ENCODE measurements at regions not wholly inside any gene's neighbourhood (a gene's known extent, or its start where the extent isn't known, plus 50 kb on each side); places are given as distances from the start of the nearest gene placed in this dataset.

DNA sequence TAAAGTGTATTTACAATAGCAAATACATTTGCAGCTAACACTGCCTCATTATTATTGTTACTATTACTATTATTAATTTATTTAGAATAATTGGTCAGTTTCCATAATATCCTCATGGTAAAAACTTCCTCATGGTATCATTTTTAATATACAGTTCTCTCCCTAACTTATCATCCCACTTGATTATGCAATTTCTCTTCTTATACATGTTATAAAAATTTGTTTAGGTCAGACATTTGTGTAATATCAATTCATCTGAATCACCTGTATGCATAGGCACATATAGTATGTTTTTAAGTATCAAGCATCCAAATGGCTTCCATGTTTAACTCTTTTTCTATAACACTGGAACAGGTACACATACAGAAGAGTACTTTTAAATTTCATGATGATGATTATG, 210.8 kb upstream of the STARD13 start:
- CTCF ChIA-PET = no interaction called here
- peaks cover 4 to 14% of the 10 kb centered on the region in 2 donors for H3K27me3 Mint-ChIP-seq
- no peaks in the 10 kb centered on the region for H3K9me3 Mint-ChIP-seq
- no peak overlapping the region for H3K27ac Mint-ChIP-seq
- peaks cover 0 to 4% (median 0%) of the 10 kb centered on the region in 3 donors for H3K4me1 Mint-ChIP-seq
- H3K4me3 Mint-ChIP-seq = no peak overlapping the region
- no peak for ATAC-seq (replicated peaks in 1 of 4)
- Histone ChIP-seq H3K4me3 (ENCODE audit: control insufficient read depth in 1 of 2, extremely low read depth in 1 of 2, low read length in 1 of 2) (no peak overlapping the region), H3K27ac (ENCODE audit: low read length) (no peak overlapping the region), H3K9me3 (no peaks in the 10 kb centered on the region), H3K4me1 (ENCODE audit: control insufficient read depth in 1 of 2, extremely low read depth in 1 of 2, insufficient read depth in 2 of 2, low read length in 2 of 2) (no peaks in the 10 kb centered on the region), H3K36me3 (ENCODE audit: control insufficient read depth in 2 of 2, extremely low read depth in 1 of 2, insufficient read depth in 1 of 2, low read length in 1 of 2) (no peaks in the 10 kb centered on the region), H3K27me3 (replicated peaks in 1 of 2; ENCODE audit: control insufficient read depth in 2 of 2, extremely low read depth in 1 of 2, insufficient read depth in 2 of 2, low read length in 1 of 2) (no peaks in the 10 kb centered on the region)
- POLR2A ChIA-PET = no interaction called here
- H3K36me3 Mint-ChIP-seq = no peaks in the 10 kb centered on the region
- no peak for DNase-seq

DNA sequence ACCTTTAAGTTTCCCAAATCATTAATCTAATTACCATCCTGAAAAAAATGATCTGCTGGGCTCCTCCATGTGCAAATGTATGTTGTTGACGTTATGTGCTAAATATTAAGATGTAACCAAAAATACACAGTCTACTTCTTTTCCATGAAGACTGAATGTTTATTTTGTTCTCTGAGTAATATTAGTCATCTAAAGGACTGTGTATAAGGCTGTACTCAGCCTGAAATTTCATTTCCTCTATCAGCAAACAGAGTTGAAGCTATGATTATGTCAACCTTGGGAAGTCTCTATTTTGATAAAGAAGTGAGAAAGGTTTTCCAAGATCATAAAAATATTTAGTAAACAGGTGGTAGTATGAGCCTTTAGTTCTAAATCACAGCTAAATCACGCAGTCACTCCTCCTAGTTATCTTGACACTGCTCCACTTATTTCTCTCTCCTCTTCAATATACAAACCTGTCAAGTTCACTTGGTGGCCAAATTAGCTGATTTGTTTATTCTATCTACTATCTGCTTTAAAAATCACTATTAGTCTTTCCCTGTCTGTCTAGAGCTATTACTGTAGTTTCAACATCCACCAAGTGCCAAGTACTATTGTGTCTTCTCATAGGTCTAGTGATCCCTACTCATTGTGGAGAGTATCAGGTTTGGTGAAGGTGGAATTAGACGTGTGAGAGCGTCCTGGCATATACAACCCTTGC, 211.7 kb upstream of the STARD13 start:
- ChIA-PET CTCF (no interaction called here), POLR2A (no interaction called here)

DNA sequence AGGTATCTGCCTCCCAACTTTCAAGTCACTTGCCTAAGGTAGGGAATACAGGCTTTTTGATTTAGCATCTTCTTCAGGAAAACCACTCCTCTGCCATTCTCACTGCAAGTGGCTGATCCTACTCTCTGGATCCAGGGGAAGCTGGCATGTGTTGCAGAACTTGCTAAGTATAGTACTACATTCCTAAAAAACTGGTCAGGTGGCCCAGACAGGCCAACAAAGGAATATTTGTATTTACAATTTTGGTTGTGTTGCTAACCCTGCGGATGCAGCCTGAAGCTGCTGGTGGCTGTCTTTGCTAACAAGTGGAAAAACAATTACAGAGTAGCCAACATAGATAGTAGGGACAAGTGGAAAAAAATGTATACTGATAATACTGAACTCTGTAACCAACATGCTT, 222.5 kb upstream of the STARD13 start:
- ChIA-PET CTCF (no interaction called here), POLR2A (no interaction called here)
- Histone ChIP-seq H3K27ac (ENCODE audit: low read length) (no peak overlapping the region), H3K4me3 (ENCODE audit: control insufficient read depth in 1 of 2, extremely low read depth in 1 of 2, low read length in 1 of 2) (no peak overlapping the region), H3K27me3 (replicated peaks in 1 of 2; ENCODE audit: control insufficient read depth in 2 of 2, extremely low read depth in 1 of 2, insufficient read depth in 2 of 2, low read length in 1 of 2) (no peaks in the 10 kb centered on the region), H3K4me1 (ENCODE audit: control insufficient read depth in 1 of 2, extremely low read depth in 1 of 2, insufficient read depth in 2 of 2, low read length in 2 of 2) (no peaks in the 10 kb centered on the region), H3K36me3 (ENCODE audit: control insufficient read depth in 2 of 2, extremely low read depth in 1 of 2, insufficient read depth in 1 of 2, low read length in 1 of 2) (no peaks in the 10 kb centered on the region), H3K9me3 (no peaks in the 10 kb centered on the region)
- DNase-seq = no peak
- H3K9me3 Mint-ChIP-seq = no peaks in the 10 kb centered on the region
- no peaks in the 10 kb centered on the region for H3K36me3 Mint-ChIP-seq
- peaks cover 8 to 13% of the 10 kb centered on the region in 2 donors for H3K27me3 Mint-ChIP-seq
- no peak overlapping the region for H3K4me3 Mint-ChIP-seq
- no peak for ATAC-seq (replicated peaks in 1 of 4)
- WGBS (ENCODE audit: insufficient coverage) = no CpG with 5 or more reads among the region's 1 CpG
- no peak overlapping the region for H3K27ac Mint-ChIP-seq
- H3K4me1 Mint-ChIP-seq = no peaks in the 10 kb centered on the region

More for the DNA sequence above, 211.7 kb upstream of the STARD13 start:
- Mint-ChIP-seq H3K4me1 (peaks cover 0 to 4% (median 0%) of the 10 kb centered on the region in 3 donors), H3K36me3 (no peaks in the 10 kb centered on the region), H3K4me3 (no peak overlapping the region), H3K9me3 (peaks cover 0 to 4% (median 0%) of the 10 kb centered on the region in 3 donors), H3K27me3 (peaks cover 12 to 22% of the 10 kb centered on the region in 2 donors), H3K27ac (no peak overlapping the region)
- ATAC-seq (replicated peaks in 1 of 4) = no peak
- no peak overlapping the region for H3K27ac ChIP-seq (ENCODE audit: low read length)
- WGBS (ENCODE audit: insufficient coverage) = 100% methylated on average over 1 of the region's 4 CpGs
- H3K9me3 ChIP-seq = no peaks in the 10 kb centered on the region
- no peaks in the 10 kb centered on the region for H3K4me1 ChIP-seq (ENCODE audit: control insufficient read depth in 1 of 2, extremely low read depth in 1 of 2, insufficient read depth in 2 of 2, low read length in 2 of 2)
- no peaks in the 10 kb centered on the region for H3K36me3 ChIP-seq (ENCODE audit: control insufficient read depth in 2 of 2, extremely low read depth in 1 of 2, insufficient read depth in 1 of 2, low read length in 1 of 2)
- H3K4me3 ChIP-seq (ENCODE audit: control insufficient read depth in 1 of 2, extremely low read depth in 1 of 2, low read length in 1 of 2) = no peak overlapping the region
- DNase-seq = no peak
- H3K27me3 ChIP-seq (replicated peaks in 1 of 2; ENCODE audit: control insufficient read depth in 2 of 2, extremely low read depth in 1 of 2, insufficient read depth in 2 of 2, low read length in 1 of 2) = no peaks in the 10 kb centered on the region

DNA sequence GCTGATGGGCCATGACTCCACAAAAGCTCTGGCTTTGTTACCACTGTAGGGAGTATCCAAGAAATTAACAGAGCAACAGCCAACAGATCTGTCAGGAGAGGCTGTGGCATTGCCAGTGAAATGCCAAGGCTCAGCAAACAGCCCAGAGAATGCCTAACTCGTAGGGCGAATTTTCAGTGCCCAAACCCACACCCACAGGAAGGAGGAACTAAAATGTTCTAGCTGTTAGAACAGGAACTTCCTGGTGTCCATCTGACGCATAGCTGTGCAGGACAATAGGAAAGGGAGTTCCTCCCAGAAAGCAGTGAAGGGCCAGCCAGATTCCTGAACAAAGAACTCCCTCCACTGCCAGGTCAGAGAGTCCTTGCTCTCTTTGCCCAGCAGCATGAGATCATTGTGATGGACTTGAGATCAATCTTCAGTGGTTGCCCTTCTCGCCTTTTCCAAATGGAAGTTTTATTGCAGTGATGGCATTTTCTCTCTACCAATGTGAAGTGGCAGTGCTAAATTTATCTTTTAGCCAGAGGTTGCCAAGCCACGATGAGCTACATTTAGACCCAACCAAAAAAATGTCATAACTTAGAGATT, 224.2 kb upstream of the STARD13 start:
- Mint-ChIP-seq H3K9me3 (no peaks in the 10 kb centered on the region), H3K27me3 (peaks cover 5 to 9% of the 10 kb centered on the region in 2 donors), H3K4me1 (no peaks in the 10 kb centered on the region), H3K4me3 (no peak overlapping the region), H3K27ac (no peak overlapping the region), H3K36me3 (no peaks in the 10 kb centered on the region)
- POLR2A ChIA-PET = no interaction called here
- no peak for ATAC-seq (replicated peaks in 1 of 4)
- Histone ChIP-seq H3K27ac (ENCODE audit: low read length) (no peak overlapping the region), H3K27me3 (replicated peaks in 1 of 2; ENCODE audit: control insufficient read depth in 2 of 2, extremely low read depth in 1 of 2, insufficient read depth in 2 of 2, low read length in 1 of 2) (peaks cover 0 to 4% of the 10 kb centered on the region in 2 experiments), H3K4me1 (ENCODE audit: control insufficient read depth in 1 of 2, extremely low read depth in 1 of 2, insufficient read depth in 2 of 2, low read length in 2 of 2) (no peaks in the 10 kb centered on the region), H3K36me3 (ENCODE audit: control insufficient read depth in 2 of 2, extremely low read depth in 1 of 2, insufficient read depth in 1 of 2, low read length in 1 of 2) (no peaks in the 10 kb centered on the region), H3K9me3 (no peaks in the 10 kb centered on the region), H3K4me3 (ENCODE audit: control insufficient read depth in 1 of 2, extremely low read depth in 1 of 2, low read length in 1 of 2) (no peak overlapping the region)
- CTCF ChIA-PET = no interaction called here
- 50% methylated on average over 1 of the region's 5 CpGs for WGBS (ENCODE audit: insufficient coverage)
- no peak for DNase-seq

DNA sequence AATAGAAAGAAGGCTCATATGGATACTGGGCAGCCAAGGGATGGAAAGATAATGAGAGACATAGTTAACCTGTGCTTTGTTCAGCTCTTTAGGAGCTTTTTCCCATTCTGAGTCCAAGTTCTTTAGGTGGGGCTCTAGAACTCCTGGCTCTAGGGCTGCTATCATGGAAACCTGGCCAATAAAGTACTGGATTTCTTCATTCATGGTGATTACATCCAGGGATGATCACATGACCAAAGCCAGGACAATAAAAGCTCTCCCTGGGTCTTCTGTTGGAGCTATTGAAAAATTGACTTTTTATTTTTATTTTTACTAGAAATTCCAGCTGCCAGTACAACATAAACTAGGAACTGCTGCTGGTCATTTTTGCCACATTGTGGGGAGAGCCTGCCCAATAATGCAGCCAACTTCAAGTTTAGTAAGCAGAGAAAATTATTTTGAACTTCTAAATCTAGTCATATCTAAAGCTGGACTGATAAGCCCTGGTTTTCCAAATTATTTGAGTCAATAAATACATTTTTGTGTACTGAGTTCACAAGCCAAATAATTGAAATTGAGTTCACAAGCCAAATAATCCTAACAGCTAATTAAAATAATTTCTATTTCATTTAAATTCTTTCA, 224.9 kb upstream of the STARD13 start:
- Histone ChIP-seq H3K4me1 (ENCODE audit: control insufficient read depth in 1 of 2, extremely low read depth in 1 of 2, insufficient read depth in 2 of 2, low read length in 2 of 2) (no peaks in the 10 kb centered on the region), H3K27me3 (replicated peaks in 1 of 2; ENCODE audit: control insufficient read depth in 2 of 2, extremely low read depth in 1 of 2, insufficient read depth in 2 of 2, low read length in 1 of 2) (peaks cover 0 to 4% of the 10 kb centered on the region in 2 experiments), H3K27ac (ENCODE audit: low read length) (no peak overlapping the region), H3K36me3 (ENCODE audit: control insufficient read depth in 2 of 2, extremely low read depth in 1 of 2, insufficient read depth in 1 of 2, low read length in 1 of 2) (no peaks in the 10 kb centered on the region), H3K4me3 (ENCODE audit: control insufficient read depth in 1 of 2, extremely low read depth in 1 of 2, low read length in 1 of 2) (no peak overlapping the region), H3K9me3 (no peaks in the 10 kb centered on the region)
- ChIA-PET POLR2A (no interaction called here), CTCF (no interaction called here)
- Mint-ChIP-seq H3K27ac (no peak overlapping the region), H3K4me3 (no peak overlapping the region), H3K27me3 (peaks cover 5 to 9% of the 10 kb centered on the region in 2 donors), H3K9me3 (no peaks in the 10 kb centered on the region), H3K36me3 (no peaks in the 10 kb centered on the region), H3K4me1 (no peaks in the 10 kb centered on the region)
- DNase-seq (no peak), ATAC-seq (replicated peaks in 1 of 4) (no peak)

DNA sequence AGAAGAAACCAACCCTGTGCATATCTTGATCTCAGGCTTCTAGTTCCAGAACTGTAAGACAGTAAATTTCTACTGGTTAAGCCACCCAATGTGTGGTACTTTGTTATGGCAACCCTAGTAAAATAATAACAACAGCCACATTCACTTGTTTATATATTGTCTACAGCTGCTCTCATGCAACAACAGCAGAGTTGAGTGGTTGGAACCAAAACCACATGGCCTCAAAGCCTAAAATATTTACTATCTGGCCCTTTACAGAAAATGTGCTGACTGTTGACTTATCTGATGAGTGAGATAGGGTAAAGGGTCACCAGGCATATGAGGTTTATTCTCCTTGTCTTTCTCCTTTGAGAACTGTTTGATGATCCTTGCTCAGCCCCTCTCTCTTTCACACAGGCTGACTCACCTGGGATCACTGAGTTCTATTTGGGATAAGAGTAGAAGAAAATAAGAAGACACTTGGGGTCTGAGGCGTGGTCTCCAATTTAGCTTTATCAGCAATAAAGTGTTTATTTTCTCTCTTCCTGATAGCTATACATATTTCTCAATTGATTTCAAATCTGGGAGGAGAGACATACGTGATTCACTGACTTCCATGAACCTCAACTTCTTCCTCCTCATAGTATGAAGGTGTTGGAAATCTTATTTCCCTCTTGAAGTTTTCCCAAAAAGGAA, 227.5 kb upstream of the STARD13 start:
- no CpG with 5 or more reads among the region's 2 CpGs for WGBS (ENCODE audit: insufficient coverage)
- no peak overlapping the region for H3K27ac Mint-ChIP-seq
- ChIA-PET POLR2A (interaction anchor here in 1 of 2 donors (0.6 kb wide), 1 partner anchor 496 kb away, joined by 3 read pairs; no protein-coding TSS in a partner anchor), CTCF (interaction anchor here in 1 of 2 donors (0.6 kb wide), 1 partner anchor 170 kb away, joined by 4 read pairs; no protein-coding TSS in a partner anchor)
- no peaks in the 10 kb centered on the region for H3K36me3 Mint-ChIP-seq
- H3K4me3 ChIP-seq (ENCODE audit: control insufficient read depth in 1 of 2, extremely low read depth in 1 of 2, low read length in 1 of 2) = no peak overlapping the region
- H3K9me3 ChIP-seq = no peaks in the 10 kb centered on the region
- DNase-seq (no peak), ATAC-seq (replicated peaks in 1 of 4) (no peak)
- no peak overlapping the region for H3K27ac ChIP-seq (ENCODE audit: low read length)
- H3K27me3 ChIP-seq (replicated peaks in 1 of 2; ENCODE audit: control insufficient read depth in 2 of 2, extremely low read depth in 1 of 2, insufficient read depth in 2 of 2, low read length in 1 of 2) = peaks cover 0 to 4% of the 10 kb centered on the region in 2 experiments
- H3K4me3 Mint-ChIP-seq = no peak overlapping the region
- no peaks in the 10 kb centered on the region for H3K9me3 Mint-ChIP-seq
- H3K4me1 Mint-ChIP-seq = no peaks in the 10 kb centered on the region
- no peaks in the 10 kb centered on the region for H3K4me1 ChIP-seq (ENCODE audit: control insufficient read depth in 1 of 2, extremely low read depth in 1 of 2, insufficient read depth in 2 of 2, low read length in 2 of 2)
- H3K36me3 ChIP-seq (ENCODE audit: control insufficient read depth in 2 of 2, extremely low read depth in 1 of 2, insufficient read depth in 1 of 2, low read length in 1 of 2) = no peaks in the 10 kb centered on the region
- H3K27me3 Mint-ChIP-seq = peaks cover 5 to 9% of the 10 kb centered on the region in 2 donors

All from T-cell (primary cell).